ENCODE measurements at regions not wholly inside any gene's neighbourhood (a gene's known extent, or its start where the extent isn't known, plus 50 kb on each side); places are given as distances from the start of the nearest gene placed in this dataset.
"Not testable (repeated sequence)": the region's sequence is repeated elsewhere in the genome, so short reads cannot be mapped to it uniquely, and the experiment has no call there.

DNA sequence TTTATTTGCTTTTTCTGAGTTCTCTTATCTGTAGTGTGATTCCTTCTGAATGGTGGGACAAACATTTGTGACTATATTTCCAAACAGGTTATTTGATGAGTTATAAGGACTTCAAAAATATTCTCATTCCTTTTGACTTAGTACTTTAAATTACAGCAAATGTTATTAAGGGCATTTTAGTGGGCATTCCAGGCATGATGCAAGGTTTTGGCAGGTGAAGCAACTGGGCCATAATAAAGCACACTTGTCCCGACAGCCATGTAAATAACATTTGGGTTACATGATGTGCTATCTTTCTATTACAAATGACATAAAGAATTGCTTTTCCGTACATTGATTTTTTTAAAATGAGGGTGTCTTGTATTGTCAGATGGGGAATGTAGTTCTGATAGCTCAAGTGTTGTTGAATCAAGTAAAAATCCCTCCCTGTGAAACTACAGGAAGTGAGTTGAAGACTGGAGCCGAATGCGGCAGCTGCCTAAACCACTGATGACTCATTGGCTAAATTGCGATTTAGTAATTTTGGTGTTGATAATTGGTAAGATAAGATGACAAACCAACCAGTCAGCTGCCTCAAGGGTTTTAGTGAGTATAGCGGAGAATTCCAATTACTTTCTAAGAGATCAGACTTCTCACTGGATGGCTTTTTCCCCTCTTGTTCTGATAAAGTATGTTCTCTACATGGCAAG is 231.3 kb upstream of the NPY start:
- DNase-seq (ENCODE audit: low read depth): peak; percentile 75

DNA sequence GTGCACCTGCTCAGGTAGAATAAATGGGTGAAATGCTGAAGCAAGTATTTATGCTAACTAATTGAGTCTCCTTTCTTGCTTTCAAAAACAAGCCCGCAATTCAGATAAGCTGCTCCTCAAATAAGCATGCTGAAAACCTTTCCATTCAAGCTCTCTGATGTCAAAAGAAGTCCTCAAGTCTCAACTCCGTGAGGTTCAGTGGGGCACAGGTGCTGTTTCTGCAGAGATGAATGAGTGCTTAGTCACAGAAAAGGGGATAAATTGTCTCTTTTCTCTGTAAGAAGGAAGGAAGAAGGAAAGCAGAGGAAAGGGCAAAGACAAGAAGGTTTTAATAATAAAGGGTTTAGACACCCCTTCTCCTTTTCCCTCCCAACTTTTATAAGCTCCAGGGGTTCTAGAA is 229.8 kb upstream of the NPY start:
- DNase-seq (ENCODE audit: low read depth): no peak

DNA sequence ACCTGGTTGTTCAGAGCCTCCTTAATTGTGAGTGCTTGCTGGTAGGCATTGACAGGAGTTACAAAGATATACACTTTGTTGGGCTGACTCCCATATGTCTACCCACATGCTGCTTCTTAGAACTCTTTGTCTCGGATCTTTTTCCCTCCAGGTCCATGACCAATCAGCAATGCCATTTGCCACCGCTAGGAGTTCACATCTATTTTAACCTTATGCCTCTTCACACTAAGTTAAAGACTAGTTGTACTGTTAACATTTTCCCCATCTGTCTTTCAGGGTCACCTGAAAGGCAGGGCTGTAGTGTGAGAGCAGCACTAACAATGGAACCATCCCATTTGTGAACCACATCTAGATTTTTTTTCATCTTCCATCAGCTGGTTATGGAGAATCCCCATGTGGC is 226.7 kb upstream of the NPY start:
- DNase-seq (ENCODE audit: low read depth): no peak

DNA sequence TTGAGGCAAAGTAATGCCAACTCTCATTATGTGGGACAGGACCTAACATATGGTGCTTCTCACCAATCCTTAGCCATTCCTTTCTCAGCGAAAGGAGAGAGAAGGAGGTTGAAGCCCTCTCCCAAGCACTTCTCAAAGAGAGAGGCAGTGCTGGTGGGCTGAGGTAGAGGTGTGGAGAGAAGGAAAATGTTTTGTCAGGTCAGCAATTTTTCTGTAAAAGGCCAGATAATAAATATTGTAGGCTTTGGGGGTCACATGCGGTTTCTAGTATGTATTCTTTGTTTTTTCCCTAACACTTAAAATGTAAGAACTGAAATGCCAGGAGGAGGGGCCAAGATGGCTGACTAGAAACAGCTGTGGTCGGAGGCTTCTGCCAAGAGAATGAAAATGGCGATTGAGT is 225.0 kb upstream of the NPY start:
- no peak for DNase-seq (ENCODE audit: low read depth)

DNA sequence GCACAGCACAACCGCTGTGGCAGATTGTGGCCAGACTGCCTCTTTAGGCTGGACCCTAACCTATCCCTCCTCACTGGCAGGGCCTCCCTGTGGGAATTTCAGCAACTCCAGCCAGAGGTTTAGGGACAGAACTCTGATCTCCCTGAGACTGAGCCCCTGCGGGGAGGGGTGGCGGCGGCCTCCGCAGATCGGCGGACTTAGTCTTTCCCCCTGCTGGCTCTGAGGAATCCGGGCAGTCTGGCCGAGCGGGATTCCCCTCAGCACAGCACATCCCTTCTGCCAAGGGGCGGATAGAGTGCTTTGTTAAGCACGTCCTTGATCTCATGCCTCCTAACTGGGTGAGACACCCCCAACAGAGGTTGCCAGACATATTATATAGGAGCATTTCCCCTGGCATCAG is 224.2 kb upstream of the NPY start:
- DNase-seq (ENCODE audit: low read depth): no peak

DNA sequence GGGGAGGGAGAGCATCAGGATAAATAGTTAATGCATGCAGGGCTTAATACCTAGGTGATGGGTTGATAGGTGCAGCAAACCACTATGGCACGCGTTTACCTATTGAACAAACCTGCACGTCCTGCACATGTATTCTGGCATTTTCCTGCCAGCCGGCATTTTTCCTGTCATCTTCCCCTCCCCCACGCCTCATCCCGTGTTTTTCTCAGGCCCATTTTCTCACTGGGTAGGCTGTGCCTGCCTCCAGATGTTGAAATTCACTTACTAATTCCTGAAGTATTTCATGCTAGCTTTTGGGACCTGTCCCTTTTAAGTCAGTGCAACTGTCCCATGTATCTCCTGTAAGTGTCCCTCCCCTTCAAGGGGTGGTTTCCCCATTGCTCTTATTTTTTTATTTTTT is 220.3 kb upstream of the NPY start:
- DNase-seq (ENCODE audit: low read depth): no peak

DNA sequence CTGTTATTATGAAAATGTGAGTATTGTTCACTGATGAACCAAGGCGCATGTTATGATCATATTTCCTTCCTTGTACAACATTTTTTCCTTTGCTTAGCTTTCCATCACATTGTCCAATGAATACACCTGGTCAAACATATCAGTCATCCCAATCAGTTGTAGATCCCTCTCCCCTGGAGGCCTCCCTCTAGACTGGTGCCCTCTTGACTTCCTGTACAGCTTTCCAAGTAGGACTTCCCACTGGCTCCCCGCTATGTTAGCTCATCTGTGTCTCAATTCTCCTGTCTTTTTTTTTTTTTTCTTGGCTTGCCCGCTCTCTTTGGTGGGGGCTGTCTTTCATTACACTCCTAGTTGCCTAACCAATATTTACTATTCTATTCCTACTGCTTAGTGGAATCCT is 214.2 kb upstream of the NPY start:
- no peak for DNase-seq (ENCODE audit: low read depth)

DNA sequence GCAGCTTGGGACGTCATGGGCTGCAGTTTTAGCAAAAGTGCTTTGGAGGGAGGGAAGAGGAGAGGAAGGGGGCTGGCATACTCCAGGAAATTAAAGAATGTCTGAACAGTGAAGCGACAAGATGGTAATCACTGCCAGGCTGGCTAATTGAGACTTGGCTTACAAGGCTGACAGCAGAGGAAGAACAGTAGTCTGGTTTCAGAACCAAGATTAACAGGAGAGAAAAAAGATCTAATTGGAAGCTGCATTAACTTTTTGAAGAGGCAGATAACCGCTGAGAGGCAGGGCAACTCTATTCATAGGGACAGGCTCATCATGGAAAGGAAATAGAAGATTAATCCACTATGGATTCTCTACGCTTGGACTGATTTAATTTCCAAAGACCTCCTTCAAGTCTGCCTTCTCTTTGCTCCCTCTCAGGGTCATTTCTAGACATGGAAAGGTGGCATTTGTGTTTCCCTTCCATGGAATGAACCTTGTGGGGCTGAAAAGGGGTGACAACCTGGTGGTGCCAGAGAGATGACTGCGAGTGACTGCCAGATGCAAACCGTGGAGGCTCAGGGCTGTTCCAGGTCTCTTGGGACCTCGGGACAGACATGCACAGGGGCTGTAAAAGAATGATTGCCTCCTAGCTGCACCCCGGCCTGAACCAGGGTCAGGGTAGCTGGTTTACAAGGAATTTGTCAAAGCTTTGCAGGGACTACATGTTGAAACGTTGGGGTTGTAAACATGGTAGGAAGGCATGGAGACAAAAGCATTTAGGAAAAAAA is 210.2 kb upstream of the NPY start:
- no peak for DNase-seq (ENCODE audit: low read depth)

DNA sequence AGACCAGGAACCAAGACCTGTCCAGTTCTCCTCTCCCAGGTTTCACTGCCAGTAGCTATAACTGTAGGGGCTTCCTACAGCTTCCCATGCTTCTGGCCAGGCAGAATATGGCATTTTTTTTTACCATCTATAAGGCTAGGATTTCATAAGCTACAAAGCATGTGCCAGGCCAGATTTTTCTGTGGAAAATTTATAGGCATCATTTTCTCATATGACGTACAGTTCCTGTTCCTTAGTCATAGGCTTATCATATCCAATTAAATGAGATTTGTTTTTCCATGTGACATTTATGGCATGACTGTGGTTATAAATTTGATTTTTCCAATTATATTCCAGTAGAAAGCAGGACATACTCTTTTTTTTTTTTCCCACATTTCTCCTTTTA is 208.6 kb upstream of the NPY start:
- peak; percentile 32 for DNase-seq (ENCODE audit: low read depth)

DNA sequence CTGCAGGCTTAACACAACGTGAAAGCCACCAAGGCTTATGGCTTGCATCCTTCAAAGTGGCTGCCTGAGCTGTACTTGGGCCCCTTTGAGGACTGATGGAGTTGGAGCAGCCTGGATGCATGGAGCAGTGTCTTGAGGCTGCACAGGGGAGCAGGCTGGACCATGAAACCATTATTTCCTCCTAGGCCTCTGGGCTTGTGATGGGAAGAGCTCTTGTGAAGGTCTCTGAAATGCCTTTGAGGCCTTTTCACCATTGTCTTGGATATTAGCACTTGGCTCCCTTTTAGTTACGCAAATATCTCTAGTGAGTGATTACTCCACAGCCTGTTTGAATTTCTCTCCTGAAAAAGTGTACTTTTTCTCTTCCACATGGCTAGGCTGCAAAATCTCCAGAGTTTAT is 201.2 kb upstream of the NPY start:
- no peak for DNase-seq (ENCODE audit: low read depth)

DNA sequence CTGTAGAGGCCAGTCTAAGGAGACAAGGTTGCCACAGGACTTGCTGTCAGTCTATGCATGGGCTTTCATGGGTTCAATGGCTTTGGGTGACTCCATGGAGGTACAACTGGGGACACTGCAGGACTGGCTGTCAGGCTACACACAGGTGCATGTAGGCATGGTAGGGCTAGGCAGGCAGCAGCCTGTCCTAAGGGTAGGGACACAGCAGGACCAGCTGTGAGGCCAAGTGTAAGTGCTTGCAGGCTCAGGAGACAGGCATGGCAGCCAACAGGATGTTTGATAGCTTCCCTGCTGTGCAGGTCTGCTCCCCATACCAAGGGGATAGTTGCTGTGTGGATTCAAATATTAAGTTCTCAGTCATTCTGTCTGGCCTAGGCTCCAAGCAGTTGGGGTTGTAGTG is 181.0 kb upstream of the NPY start:
- no peak for DNase-seq (ENCODE audit: low read depth)

DNA sequence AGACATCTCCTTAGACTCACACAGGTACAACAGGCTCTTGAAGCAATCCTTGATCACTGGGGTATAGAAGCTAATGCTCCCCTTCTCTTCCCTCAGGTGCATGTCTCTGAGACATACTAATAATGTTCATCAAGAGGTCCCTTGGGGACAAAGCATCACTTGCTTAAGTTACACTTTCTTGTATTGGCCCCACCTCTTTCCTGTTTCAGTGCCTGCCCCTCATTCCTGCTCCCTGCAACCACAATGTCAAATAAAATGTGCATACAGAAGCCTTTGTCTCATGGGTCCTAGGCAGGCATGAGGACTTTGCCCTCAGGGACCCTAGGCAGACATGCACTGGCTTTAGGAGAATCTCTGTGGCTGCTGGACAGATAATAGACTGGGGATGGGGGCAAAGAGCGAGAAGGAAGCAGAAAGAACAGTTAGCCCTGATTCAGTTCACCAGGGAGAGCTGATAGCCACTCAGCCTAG is 175.0 kb upstream of the NPY start:
- no peak for DNase-seq (ENCODE audit: low read depth)

DNA sequence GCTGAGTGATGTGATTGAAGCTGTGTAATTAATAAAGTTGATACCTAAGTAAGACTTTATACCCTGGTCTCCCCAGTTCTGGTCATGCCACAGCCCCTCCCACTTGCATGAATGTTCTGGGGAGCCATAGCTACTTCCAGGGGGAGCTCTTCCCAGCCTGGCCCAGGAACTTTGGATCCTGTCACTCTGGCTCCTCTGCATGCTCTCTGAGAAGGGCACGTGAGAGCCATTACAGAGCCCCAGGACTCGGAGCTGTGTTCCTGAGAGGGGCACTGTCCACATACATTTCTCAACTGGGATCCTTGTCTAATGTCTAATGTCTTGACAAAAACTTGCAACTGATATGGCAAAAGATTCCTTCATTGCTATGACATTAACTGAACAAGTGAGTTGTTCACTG is 173.9 kb upstream of the NPY start:
- no peak for DNase-seq (ENCODE audit: low read depth)

DNA sequence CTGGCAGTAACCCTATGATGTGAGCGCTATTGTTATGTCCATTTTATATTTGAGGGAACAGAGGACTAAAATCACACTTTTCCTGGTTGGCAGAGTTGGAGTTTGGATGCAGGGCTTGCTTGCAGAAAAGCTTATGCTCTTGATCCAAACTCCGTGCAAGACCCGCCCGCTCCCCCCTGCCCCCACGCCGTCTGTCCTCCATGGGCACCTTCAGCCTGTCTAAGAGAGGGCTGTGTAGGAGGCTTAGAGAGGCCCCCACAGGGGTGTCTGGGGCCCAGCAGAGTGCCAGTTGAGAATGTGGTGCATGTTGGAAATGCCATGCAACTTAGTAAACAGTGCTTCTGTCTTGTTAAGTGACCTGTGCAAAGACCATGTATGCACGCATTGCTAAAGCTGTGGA is 170.5 kb upstream of the NPY start:
- DNase-seq (ENCODE audit: low read depth): no peak

DNA sequence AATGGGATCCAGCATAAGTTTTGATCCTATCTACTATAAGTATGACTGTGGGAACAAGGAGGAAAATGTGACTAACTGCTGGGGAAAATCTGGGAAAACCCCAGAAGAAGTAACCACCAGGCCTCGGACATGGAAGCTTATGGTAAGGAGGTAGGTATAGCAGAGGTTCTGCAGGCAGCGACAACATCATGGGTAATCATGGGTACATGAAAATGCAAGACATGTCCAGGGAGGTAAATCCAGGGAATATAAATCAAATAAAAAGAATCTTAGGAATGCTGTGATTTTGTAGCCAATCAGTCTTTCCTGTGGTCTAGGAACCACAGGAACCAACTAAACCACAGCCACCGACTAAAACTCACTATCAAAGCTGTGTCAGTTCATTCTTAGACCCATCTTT is 168.3 kb upstream of the NPY start:
- no peak for DNase-seq (ENCODE audit: low read depth)

DNA sequence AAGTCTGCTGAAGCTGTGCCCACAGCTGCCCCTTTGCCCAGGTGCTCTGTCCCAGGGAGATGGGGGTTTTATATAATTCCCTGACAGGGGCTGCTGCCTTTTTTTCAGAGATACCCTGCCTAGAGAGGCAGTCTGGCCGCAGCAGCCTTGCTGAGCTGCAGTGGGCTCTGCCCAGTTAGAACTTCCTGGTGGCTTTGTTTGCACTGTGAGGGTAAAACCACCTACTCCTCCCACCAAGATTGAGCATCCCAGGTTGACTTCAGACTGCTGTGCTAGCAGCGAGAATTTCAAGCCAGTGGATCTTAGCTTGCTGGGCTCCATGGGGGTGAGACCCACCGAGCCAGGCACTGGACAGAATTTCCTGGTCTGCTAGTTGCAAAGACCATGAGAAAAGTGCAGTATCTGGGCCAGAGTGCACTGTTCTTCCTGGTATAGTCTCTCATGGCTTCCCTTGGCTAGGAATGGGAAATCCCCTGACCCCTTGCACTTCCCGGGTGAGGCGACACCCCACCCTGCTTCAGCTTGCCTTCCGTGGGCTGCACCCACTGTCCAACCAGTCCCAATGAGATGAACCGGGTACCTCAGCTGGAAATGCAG is 166.0 kb upstream of the NPY start:
- not testable (repeated sequence) for DNase-seq (ENCODE audit: low read depth)

DNA sequence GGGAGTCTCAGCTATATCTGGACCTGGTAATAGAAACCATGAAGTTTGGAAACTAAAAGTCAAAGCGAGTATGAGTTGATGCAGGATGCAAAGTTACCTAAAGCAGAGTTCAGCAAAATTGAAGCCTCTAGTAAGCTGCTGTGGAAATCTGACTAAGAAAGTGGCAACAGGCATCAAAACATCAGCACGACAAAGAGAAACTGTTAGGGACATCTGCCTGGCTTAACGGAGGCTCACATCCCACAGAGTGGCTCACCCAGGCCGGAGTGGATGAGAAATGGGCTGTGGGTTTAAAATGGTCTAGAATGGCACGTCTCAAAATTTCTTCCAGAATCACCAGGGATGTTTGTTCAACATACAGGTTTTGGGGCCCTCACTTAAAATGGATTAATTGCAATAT is 164.1 kb upstream of the NPY start:
- no peak for DNase-seq (ENCODE audit: low read depth)

DNA sequence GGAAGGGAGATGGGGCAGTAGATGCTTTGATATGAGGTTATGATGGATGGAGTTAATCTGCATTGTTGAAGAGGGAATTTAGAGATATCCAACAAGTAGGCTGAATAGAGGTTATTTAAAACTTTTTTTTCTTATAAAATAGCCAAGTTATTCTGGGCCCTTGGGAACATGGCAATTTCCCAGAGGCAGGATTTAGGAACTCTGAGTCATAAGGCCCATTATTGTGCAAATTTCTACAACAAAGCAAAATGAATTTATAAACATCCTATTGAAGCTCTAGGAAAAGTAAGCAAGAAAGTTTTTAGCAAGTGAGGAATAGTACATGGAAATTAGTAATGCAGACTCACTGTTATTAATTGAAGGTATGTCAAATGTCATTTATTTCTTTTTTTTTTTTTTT is 160.9 kb upstream of the NPY start:
- peak; percentile 32 for DNase-seq (ENCODE audit: low read depth)

DNA sequence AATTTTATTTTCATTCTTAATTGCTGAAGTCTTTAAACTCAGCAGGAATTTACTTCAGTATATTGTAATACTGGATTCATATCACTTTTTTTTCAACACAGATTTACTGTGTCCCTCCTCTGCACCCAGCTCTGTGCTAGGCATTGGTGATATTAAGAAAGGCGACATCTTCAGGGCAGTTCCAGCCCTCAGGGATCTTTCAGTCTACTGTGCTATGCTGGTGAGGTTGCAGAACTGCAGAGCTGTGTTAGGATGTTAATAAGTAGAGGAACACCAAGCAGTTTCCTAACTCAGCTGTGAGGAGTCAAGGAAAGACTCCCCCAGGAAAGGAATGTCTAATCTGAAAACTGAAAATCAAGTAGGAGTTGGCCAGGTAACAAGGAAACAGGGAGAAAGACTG is 158.2 kb upstream of the NPY start:
- DNase-seq (ENCODE audit: low read depth): no peak

DNA sequence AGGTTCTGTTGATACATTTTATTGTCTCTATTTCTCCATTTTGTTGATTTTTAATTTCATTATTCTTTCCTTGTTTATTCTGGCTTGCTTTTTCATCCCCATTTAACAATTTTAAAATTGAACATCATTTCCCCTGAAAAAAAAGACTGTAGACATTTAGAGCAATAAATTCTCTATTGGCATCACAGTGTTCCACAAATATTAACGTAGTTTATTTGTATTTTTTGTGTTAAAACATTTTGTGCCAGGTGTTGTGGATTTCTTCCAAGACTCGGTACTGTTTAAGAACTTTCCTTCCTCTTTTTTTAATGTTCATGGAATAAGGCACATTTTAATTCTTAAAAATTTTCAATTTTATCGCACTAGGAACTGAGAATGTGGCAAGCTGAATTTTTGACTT is 156.1 kb upstream of the NPY start:
- DNase-seq (ENCODE audit: low read depth): no peak

DNA sequence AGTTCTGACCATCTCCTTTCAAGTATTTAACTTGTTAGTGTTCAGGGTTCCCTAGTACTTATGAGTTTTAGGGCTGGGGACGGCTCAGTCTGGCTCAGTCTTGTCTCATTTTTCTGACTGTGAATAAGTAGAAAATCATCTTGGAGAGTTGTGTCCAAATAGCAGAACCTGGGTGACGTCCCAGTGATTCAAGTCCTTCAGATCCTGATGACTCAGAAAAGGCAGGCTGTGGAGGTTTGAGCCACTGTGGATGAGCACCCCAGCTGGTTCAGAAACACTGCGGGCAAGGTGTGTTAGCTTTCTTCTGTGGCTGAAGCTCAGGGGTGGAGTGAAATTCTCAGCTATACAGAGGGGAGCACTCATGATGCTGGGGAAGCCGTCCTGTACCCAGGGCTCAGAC is 154.4 kb upstream of the NPY start:
- DNase-seq (ENCODE audit: low read depth): peak; percentile 44

DNA sequence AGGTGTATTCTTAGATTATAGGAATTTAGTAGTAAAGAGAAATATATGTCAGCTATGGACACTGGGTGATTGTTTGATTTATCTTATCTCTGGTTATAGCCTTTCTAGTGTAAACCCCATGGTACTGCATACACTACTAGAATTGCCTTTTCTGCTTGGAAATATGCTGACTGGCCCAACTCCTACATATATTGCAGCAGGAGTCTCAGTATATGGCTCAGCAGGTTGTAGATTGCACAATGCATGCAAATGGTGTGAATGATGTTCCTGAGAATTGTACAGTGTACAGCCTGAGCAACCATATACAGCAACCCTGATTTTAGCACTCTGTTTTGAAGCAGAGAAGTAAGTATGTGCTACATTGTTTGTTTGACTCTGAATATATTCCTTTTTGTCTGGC is 153.4 kb upstream of the NPY start:
- DNase-seq (ENCODE audit: low read depth): no peak

DNA sequence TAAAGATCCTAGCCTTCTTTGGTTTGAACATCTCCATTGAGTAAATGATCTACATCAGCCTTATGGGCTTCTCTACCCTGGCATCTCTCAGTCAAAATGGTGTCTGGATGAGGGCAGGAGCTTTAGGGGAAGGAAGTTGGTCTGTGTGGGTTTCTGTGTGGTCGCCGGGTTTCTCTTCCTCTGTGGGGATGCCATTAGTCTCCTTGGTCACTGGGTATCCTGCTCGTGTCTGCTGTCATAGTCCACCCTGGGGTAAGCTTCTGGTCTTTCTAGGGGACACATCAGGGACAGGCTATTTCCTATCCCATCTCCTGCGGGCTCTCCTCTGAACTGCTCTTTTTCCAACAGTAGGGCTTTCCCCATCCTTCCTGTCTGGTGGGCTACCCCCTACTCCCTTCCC is 150.3 kb upstream of the NPY start:
- no peak for DNase-seq (ENCODE audit: low read depth)

DNA sequence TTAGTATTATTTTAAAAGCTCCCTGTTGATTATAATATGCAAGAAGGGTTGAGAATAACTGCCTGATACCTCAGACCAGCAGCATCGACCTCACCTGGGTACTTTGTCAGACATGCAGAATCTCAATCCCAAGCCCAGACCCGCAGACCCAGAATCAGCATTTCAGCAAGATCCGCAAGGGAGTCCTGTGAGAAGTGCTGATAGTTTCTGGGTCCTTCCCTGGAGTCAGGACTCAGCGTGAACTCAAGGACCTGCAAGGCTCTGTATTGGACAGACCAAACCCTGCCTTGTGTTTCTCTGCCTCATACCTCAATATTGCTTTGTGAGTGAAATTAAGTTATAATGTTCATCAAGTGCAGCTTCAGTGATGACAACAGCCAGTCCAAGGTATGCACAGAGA is 149.5 kb upstream of the NPY start:
- no peak for DNase-seq (ENCODE audit: low read depth)

All from GM04504 (cell line).